ENCODE measurements at regions not wholly inside any gene's neighbourhood (a gene's known extent, or its start where the extent isn't known, plus 50 kb on each side); places are given as distances from the start of the nearest gene placed in this dataset.

DNA sequence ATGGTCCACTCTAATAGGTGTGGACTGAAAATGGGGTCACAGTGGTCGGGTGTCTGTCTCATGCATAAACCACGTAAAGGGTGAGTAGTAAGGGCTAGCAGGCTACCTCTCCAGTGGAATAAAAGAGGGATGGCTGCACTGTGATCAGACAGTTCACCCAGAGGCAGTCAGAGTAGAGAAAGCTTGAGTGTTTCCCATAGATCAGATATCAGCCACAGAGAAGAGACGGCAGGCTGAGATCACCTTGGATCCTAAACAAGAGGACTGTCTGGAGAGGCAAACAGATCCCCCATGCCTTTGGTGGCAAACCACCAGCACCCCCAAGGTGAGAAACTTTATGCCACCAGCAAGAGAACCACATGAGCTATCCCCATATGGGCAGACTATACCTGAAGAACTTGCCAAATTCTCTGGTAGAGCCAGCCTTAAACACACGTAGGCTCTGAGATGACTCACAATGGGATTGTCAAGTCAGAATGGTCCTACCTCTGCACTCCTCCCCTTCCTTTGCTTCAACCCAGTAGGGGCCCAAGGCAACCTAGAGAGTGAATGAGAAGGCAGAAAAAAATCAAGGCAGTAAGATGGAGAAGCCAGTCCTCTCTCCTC, 205.2 kb upstream of the MAP3K1 start:
- TF ChIP-seq, protein P1, sequence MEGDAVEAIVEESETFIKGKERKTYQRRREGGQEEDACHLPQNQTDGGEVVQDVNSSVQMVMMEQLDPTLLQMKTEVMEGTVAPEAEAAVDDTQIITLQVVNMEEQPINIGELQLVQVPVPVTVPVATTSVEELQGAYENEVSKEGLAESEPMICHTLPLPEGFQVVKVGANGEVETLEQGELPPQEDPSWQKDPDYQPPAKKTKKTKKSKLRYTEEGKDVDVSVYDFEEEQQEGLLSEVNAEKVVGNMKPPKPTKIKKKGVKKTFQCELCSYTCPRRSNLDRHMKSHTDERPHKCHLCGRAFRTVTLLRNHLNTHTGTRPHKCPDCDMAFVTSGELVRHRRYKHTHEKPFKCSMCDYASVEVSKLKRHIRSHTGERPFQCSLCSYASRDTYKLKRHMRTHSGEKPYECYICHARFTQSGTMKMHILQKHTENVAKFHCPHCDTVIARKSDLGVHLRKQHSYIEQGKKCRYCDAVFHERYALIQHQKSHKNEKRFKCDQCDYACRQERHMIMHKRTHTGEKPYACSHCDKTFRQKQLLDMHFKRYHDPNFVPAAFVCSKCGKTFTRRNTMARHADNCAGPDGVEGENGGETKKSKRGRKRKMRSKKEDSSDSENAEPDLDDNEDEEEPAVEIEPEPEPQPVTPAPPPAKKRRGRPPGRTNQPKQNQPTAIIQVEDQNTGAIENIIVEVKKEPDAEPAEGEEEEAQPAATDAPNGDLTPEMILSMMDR (IDR thresholded peaks at IDR 0.05), result no peak
- TF ChIP-seq POLR2A (IDR thresholded peaks at IDR 0.05), result no peak

Measured in right lobe of liver (tissue), 4 donors.